Nephron progenitor cell (in vitro differentiated cells): ENCODE measurements at regions not wholly inside any gene's neighbourhood (a gene's known extent, or its start where the extent isn't known, plus 50 kb on each side); places are given as distances from the start of the nearest gene placed in this dataset.

ENCODE experiments used
- DNase-seq: peaks from one replicate; pipeline ENCODE4 v3.0.0; 2021
- H3K27ac Mint-ChIP-seq: 2 replicates; pipeline ENCODE4 v1.8.0; 2021; ENCODE audit warnings: mild to moderate bottlenecking, moderate library complexity, mixed read lengths
- H3K27me3 Mint-ChIP-seq: 2 replicates; pipeline ENCODE4 v1.8.0; 2021; ENCODE audit warnings: mild to moderate bottlenecking, low read depth, mixed read lengths; ENCODE audit not compliant: poor library complexity
- H3K36me3 Mint-ChIP-seq: 2 replicates; pipeline ENCODE4 v1.8.0; 2021; ENCODE audit warnings: low read depth, mixed read lengths
- H3K4me1 Mint-ChIP-seq: 2 replicates; pipeline ENCODE4 v1.8.0; 2021; ENCODE audit warnings: mixed read lengths
- H3K4me3 Mint-ChIP-seq: 2 replicates; pipeline ENCODE4 v1.8.0; 2021; ENCODE audit warnings: mild to moderate bottlenecking, moderate library complexity, mixed read lengths
- H3K9me3 Mint-ChIP-seq: 2 replicates; pipeline ENCODE4 v1.8.0; 2021; ENCODE audit warnings: mild to moderate bottlenecking, moderate library complexity, mixed read lengths
- TF ChIP-seq, protein P1 (sequence below): fragments of 200-600 bp; sonication (generic); IDR thresholded peaks from 2 replicates; pipeline ENCODE4 v1.5.0; 2021; ENCODE audit warnings: antibody characterized with exemption

DNA sequence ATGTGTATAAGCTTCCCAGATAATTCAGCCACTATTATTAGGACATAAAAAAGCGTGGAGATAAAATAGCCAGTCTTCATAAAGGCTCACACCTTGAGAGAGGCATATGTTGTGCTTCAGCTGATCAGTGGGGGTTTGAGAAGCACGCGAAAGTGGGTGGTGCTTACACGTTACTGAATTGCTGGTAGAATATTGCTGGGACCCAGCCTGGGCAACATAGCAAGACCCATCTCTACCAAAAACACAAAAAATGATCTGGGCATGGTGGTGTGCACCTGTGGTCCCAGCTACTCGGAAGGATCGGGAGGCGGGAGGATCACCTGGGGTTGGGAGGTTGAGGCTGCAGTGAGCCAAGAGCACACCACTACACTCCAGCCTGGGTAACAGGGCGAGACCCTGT, 74.9 kb upstream of the MBOAT2 start:
- Mint-ChIP-seq H3K27ac (no peak overlapping the region), H3K9me3 (peaks cover 37% of the 10 kb centered on the region), H3K27me3 (peaks cover 5% of the 10 kb centered on the region), H3K36me3 (peaks cover 9% of the 10 kb centered on the region), H3K4me3 (no peak overlapping the region), H3K4me1 (peaks cover 19% of the 10 kb centered on the region)
- DNase-seq = no peak
- TF ChIP-seq, protein P1, sequence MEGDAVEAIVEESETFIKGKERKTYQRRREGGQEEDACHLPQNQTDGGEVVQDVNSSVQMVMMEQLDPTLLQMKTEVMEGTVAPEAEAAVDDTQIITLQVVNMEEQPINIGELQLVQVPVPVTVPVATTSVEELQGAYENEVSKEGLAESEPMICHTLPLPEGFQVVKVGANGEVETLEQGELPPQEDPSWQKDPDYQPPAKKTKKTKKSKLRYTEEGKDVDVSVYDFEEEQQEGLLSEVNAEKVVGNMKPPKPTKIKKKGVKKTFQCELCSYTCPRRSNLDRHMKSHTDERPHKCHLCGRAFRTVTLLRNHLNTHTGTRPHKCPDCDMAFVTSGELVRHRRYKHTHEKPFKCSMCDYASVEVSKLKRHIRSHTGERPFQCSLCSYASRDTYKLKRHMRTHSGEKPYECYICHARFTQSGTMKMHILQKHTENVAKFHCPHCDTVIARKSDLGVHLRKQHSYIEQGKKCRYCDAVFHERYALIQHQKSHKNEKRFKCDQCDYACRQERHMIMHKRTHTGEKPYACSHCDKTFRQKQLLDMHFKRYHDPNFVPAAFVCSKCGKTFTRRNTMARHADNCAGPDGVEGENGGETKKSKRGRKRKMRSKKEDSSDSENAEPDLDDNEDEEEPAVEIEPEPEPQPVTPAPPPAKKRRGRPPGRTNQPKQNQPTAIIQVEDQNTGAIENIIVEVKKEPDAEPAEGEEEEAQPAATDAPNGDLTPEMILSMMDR = no peak

DNA sequence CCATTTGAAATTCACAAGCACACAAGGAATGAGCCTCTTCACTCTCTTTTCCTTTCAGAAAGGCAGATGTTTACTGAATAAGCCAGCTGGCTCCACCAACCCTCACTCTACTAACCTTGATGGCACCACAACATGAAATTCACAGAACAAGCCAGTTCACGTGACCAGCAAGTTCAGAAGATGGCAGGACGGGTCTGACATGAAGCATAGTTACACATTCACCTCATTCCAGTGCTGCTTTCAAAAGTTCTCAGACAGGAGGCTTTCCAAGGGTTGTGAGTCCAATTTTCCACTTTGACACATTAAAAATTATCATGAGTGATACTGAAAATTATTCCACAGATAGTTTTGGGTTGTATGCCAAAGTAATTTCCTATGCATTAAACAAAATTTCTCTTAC, 74.2 kb upstream of the MBOAT2 start:
- DNase-seq = no peak
- TF ChIP-seq, protein P1 = no peak
- no peak overlapping the region for H3K4me3 Mint-ChIP-seq
- H3K9me3 Mint-ChIP-seq = peaks cover 32% of the 10 kb centered on the region
- H3K36me3 Mint-ChIP-seq = peaks cover 9% of the 10 kb centered on the region
- peaks cover 14% of the 10 kb centered on the region for H3K4me1 Mint-ChIP-seq
- no peak overlapping the region for H3K27ac Mint-ChIP-seq
- peaks cover 9% of the 10 kb centered on the region for H3K27me3 Mint-ChIP-seq

DNA sequence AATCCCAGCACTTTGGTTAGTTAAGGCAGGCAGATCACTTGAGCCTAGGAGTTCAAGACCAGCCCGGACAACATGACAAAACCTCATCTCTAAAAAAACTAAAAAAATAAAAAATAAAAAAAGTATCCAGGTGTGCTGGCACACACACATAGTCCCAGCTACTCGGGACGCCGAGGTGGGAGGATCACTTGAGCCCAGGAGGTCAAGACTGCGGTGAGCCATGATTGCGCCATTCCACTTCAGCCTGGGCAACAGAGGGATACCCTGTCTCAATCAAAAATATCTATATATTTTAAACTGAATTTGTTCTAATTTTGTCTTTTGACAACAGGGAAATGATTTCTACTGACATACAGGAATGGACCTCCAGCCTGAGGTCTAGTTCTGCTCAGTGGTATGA, 73.3 kb upstream of the MBOAT2 start:
- Mint-ChIP-seq H3K36me3 (peaks cover 5% of the 10 kb centered on the region), H3K9me3 (peaks cover 24% of the 10 kb centered on the region), H3K27ac (no peak overlapping the region), H3K4me3 (no peak overlapping the region), H3K4me1 (peaks cover 14% of the 10 kb centered on the region), H3K27me3 (peaks cover 9% of the 10 kb centered on the region)
- no peak for DNase-seq
- TF ChIP-seq, protein P1 = no peak

DNA sequence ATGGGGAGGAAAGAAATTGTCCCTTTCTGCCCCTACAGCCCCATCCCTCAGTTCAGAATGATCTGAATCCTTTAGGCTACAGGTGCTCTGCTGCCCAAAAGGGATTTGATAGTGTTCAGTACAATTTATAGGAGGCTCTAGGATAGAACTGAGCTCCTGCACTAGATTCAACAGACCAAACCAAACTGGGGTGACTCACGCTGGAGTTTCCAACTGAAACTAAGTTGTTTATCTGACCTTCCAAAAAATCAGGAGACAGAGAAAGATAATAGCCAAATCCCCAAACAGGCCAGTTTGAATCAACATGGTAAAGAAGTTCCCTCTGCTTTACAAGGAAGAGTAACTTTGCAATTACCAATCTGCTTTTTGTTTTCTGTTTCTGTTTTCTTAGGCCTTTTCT, 72.7 kb upstream of the MBOAT2 start:
- H3K9me3 Mint-ChIP-seq = peaks cover 22% of the 10 kb centered on the region
- H3K36me3 Mint-ChIP-seq = no peaks in the 10 kb centered on the region
- DNase-seq = no peak
- H3K27ac Mint-ChIP-seq = no peak overlapping the region
- peaks cover 14% of the 10 kb centered on the region for H3K4me1 Mint-ChIP-seq
- TF ChIP-seq, protein P1 = no peak
- no peak overlapping the region for H3K4me3 Mint-ChIP-seq
- peaks cover 7% of the 10 kb centered on the region for H3K27me3 Mint-ChIP-seq

DNA sequence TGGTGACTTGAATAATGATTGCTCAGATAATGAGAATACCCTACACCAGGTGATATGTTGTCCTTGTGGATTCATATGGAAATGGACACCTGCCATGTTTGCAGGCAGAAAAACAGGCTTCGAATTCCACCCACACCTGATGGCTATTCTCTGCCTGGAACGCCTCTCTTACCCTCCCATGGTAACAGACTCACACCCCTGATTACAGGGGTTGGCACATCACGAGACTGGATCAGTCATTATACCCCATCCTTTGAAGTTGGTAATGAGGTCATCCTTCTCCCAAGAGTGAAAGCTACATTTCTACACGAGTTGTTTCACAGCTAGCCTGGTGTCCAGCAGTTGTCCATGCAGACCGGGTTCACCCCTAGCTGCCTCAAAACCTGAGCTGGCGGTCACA, 71.4 kb upstream of the MBOAT2 start:
- DNase-seq = no peak
- Mint-ChIP-seq H3K27ac (no peak overlapping the region), H3K4me3 (no peak overlapping the region), H3K36me3 (no peaks in the 10 kb centered on the region), H3K9me3 (peaks cover 9% of the 10 kb centered on the region), H3K27me3 (peaks cover 10% of the 10 kb centered on the region), H3K4me1 (peaks cover 14% of the 10 kb centered on the region)
- TF ChIP-seq, protein P1 = no peak

- Mint-ChIP-seq H3K4me1 (peaks cover 14% of the 10 kb centered on the region), H3K36me3 (no peaks in the 10 kb centered on the region), H3K9me3 (peaks cover 30% of the 10 kb centered on the region), H3K27ac (no peak overlapping the region), H3K27me3 (peaks cover 15% of the 10 kb centered on the region), H3K4me3 (no peak overlapping the region)
- no peak for DNase-seq
- TF ChIP-seq, protein P1 = no peak
Observed at GRCh38 chr2:9071584-9072124, 68.2 kb upstream of the MBOAT2 start.
